ENCODE measurements at regions not wholly inside any gene's neighbourhood (a gene's known extent, or its start where the extent isn't known, plus 50 kb on each side); places are given as distances from the start of the nearest gene placed in this dataset.

DNA sequence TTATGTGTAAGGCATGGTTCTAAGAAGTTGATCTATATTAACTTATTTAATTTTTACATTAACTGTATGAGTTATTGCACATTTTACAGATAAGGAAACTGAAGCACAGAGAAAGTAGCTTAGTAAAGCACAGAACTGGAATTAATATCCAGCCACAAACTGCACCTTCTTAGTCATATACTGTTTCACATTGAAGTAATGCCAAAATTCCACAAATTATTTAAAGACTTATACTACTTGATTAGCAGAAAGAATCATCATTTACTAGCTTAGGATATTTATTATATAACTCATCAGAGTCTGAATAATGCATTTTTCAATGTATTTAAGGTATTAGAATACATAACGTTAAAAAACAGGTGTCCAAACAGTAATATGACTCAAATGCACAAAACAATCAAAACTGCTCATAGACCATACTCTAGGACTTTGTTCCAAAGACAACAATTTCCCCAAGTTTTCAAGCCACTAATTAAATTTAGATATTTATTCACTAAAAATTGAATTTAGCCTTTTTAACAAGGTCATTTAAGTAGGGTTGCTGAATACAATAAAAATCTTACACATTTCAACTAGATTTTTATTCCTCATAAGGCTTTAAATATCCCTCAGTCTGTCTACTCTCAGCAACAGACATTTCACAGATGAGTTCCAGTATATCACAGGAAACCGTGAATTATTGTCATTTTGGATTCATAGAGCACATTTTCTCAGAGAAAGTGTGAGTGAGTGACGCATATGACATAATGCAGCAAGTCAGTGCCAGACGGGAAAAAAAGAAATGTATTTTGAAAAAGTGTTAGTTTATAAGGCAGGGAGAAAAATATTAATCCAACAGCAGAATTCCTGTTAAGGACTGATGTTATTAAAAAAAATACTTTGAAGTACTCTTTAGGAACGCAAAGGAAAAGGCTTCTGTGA, 782.5 kb downstream of the TMTC2 start:
- Mint-ChIP-seq H3K4me3 (no peak overlapping the region), H3K27me3 (peaks cover 0 to 8% (median 0%) of the 10 kb centered on the region in 5 donors), H3K9me3 (peaks cover 0 to 5% (median 0%) of the 10 kb centered on the region in 11 donors), H3K27ac (no peak overlapping the region), H3K36me3 (no peaks in the 10 kb centered on the region), H3K4me1 (no peaks in the 10 kb centered on the region)
- intact Hi-C loops (cut with micrococcal nuclease), result no loop called here
- Histone ChIP-seq H3K4me3 (ENCODE audit: low read length) (no peak overlapping the region), H3K9me3 (ENCODE audit: control insufficient read depth in 2 of 3, low read length in 3 of 3) (no peaks in the 10 kb centered on the region), H3K36me3 (ENCODE audit: control insufficient read depth in 2 of 3, insufficient read depth in 3 of 3, low read length in 3 of 3) (no peaks in the 10 kb centered on the region), H3K27me3 (ENCODE audit: control insufficient read depth in 2 of 2, insufficient read depth in 2 of 2, low read length in 2 of 2) (no peaks in the 10 kb centered on the region), H3K4me1 (ENCODE audit: control insufficient read depth in 2 of 2, insufficient read depth in 2 of 2, low read length in 2 of 2) (no peaks in the 10 kb centered on the region), H3K27ac (ENCODE audit: low read depth, low read length) (no peak overlapping the region)
- ATAC-seq (no peak), DNase-seq (no peak)
- CTCF ChIA-PET, result no interaction called here
- POLR2A ChIA-PET, result no interaction called here

DNA sequence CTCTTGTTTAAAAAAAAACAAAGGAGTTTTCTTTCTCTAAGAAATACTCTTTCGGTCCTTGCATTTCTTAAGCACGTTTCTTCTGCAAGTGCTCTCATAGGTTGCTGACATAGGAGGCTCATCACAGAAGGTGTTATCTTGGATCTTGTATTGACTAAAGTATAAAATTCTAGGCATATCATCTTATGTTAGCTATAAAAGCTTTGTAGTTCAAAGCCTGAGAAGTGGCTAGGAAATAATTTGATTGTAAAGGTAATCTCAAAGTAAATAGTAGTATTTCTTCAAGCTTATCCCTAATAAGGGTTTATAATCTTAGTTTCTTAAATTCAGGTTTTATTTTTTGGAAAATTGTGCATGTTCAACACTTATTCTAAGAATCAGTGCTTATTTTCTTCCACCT, 778.9 kb downstream of the TMTC2 start:
- intact Hi-C loops (cut with micrococcal nuclease), result no loop called here
- ATAC-seq (no peak), DNase-seq (no peak)
- Histone ChIP-seq H3K36me3 (ENCODE audit: control insufficient read depth in 2 of 3, insufficient read depth in 3 of 3, low read length in 3 of 3) (no peaks in the 10 kb centered on the region), H3K27ac (ENCODE audit: low read depth, low read length) (no peak overlapping the region), H3K4me1 (ENCODE audit: control insufficient read depth in 2 of 2, insufficient read depth in 2 of 2, low read length in 2 of 2) (no peaks in the 10 kb centered on the region), H3K4me3 (ENCODE audit: low read length) (no peak overlapping the region), H3K9me3 (ENCODE audit: control insufficient read depth in 2 of 3, low read length in 3 of 3) (no peaks in the 10 kb centered on the region), H3K27me3 (ENCODE audit: control insufficient read depth in 2 of 2, insufficient read depth in 2 of 2, low read length in 2 of 2) (no peaks in the 10 kb centered on the region)
- H3K9me3 Mint-ChIP-seq, result peaks cover 0 to 12% (median 0%) of the 10 kb centered on the region in 11 donors
- ChIA-PET POLR2A (no interaction called here), CTCF (no interaction called here)
- H3K27ac Mint-ChIP-seq, result no peak overlapping the region
- H3K4me3 Mint-ChIP-seq, result no peak overlapping the region
- no peaks in the 10 kb centered on the region for H3K36me3 Mint-ChIP-seq
- H3K27me3 Mint-ChIP-seq, result peaks cover 0 to under 1% (median 0%) of the 10 kb centered on the region in 5 donors
- no peaks in the 10 kb centered on the region for H3K4me1 Mint-ChIP-seq

DNA sequence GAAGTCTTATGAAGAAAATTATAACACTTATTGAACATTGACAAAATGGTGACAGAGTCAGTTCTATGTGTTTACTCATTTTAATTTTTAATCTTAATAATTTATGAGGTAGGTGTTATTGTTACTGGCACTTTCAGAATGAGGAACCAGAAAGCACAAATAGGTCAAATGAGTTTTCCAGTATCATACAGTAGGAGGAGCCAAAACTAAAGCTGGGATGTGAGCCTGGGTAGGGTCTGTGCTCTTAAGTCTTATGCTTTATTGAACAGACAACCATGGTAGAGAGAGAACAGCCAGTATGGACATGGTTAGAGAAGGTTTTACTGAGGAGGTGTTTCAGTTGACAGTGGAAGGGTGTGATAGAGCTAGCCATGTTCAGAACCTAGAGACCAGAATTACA, 775.7 kb downstream of the TMTC2 start:
- ATAC-seq (no peak), DNase-seq (no peak)
- Mint-ChIP-seq H3K27ac (no peak overlapping the region), H3K4me3 (no peak overlapping the region), H3K9me3 (peaks cover 0 to 12% (median 0%) of the 10 kb centered on the region in 11 donors), H3K27me3 (no peaks in the 10 kb centered on the region), H3K4me1 (no peaks in the 10 kb centered on the region), H3K36me3 (no peaks in the 10 kb centered on the region)
- H3K27me3 ChIP-seq (ENCODE audit: control insufficient read depth in 2 of 2, insufficient read depth in 2 of 2, low read length in 2 of 2), result no peaks in the 10 kb centered on the region
- H3K4me1 ChIP-seq (ENCODE audit: control insufficient read depth in 2 of 2, insufficient read depth in 2 of 2, low read length in 2 of 2), result no peaks in the 10 kb centered on the region
- CTCF ChIA-PET, result no interaction called here
- no peak overlapping the region for H3K4me3 ChIP-seq (ENCODE audit: low read length)
- H3K9me3 ChIP-seq (ENCODE audit: control insufficient read depth in 2 of 3, low read length in 3 of 3), result no peaks in the 10 kb centered on the region
- intact Hi-C loops (cut with micrococcal nuclease), result no loop called here
- H3K36me3 ChIP-seq (ENCODE audit: control insufficient read depth in 2 of 3, insufficient read depth in 3 of 3, low read length in 3 of 3), result no peaks in the 10 kb centered on the region
- POLR2A ChIA-PET, result no interaction called here
- H3K27ac ChIP-seq (ENCODE audit: low read depth, low read length), result no peak overlapping the region

DNA sequence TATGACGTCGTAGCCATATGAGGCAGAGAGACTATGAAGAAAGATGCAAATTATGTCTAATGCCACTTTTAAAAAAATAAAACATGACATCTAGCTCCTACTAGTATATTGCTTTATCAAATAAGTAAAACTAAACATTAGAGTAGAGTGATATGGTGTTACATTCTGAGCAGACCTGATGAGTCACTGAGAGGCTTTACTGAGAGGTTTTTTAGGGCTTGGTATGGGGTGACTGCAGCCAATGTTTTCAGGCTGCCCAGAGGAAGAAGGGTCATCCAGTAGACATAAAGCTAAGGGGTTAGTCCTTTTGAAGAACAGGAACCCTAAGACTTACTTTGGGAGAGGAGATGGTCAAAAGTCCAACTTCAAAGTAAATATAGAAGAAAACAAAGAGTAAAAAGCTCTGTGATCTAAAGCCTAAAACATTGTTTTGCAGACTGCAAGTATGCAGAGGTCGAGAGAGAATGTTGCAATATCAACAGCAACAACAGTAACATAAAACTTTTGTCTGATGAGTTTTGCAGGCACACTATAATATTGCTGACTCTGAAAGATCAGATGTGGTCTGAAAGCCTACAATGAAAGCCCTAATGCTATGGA, 774.7 kb downstream of the TMTC2 start:
- peaks cover 0 to 8% (median 0%) of the 10 kb centered on the region in 11 donors for H3K9me3 Mint-ChIP-seq
- ATAC-seq (no peak), DNase-seq (no peak)
- H3K27ac Mint-ChIP-seq, result no peak overlapping the region
- H3K4me1 Mint-ChIP-seq, result no peaks in the 10 kb centered on the region
- Histone ChIP-seq H3K27me3 (ENCODE audit: control insufficient read depth in 2 of 2, insufficient read depth in 2 of 2, low read length in 2 of 2) (no peaks in the 10 kb centered on the region), H3K27ac (ENCODE audit: low read depth, low read length) (no peak overlapping the region), H3K9me3 (ENCODE audit: control insufficient read depth in 2 of 3, low read length in 3 of 3) (no peaks in the 10 kb centered on the region), H3K36me3 (ENCODE audit: control insufficient read depth in 2 of 3, insufficient read depth in 3 of 3, low read length in 3 of 3) (no peaks in the 10 kb centered on the region), H3K4me3 (ENCODE audit: low read length) (no peak overlapping the region), H3K4me1 (ENCODE audit: control insufficient read depth in 2 of 2, insufficient read depth in 2 of 2, low read length in 2 of 2) (no peaks in the 10 kb centered on the region)
- H3K36me3 Mint-ChIP-seq, result no peaks in the 10 kb centered on the region
- no peak overlapping the region for H3K4me3 Mint-ChIP-seq
- intact Hi-C loops (cut with micrococcal nuclease), result no loop called here
- CTCF ChIA-PET, result no interaction called here
- no peaks in the 10 kb centered on the region for H3K27me3 Mint-ChIP-seq
- POLR2A ChIA-PET, result no interaction called here

DNA sequence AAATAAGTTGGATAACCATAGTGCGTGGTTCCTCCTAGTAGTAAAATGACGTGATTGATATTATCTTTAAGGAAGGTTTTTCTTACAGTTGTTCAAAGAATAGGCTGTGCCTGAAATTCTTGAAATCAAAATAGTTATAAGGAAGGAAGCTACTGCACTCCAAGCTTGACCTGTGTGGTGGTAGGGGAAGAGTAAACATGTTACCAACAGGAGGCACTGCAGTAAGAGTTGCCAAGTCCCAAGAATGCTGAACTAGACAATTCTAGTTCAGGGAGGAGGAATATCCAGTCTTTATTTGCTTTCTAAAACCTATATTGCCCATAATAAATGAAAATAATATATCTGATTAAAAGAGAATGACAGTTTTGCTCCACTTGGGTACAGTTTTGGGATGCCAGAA, 764.5 kb downstream of the TMTC2 start:
- ChIA-PET POLR2A (no interaction called here), CTCF (no interaction called here)
- H3K27ac Mint-ChIP-seq, result no peak overlapping the region
- ATAC-seq, result no peak
- H3K9me3 ChIP-seq (ENCODE audit: control insufficient read depth in 2 of 3, low read length in 3 of 3), result no peaks in the 10 kb centered on the region
- H3K36me3 Mint-ChIP-seq, result no peaks in the 10 kb centered on the region
- no peaks in the 10 kb centered on the region for H3K4me1 Mint-ChIP-seq
- H3K27me3 Mint-ChIP-seq, result no peaks in the 10 kb centered on the region
- H3K4me3 ChIP-seq (ENCODE audit: low read length), result no peak overlapping the region
- intact Hi-C loops (cut with micrococcal nuclease), result no loop called here
- H3K27ac ChIP-seq (ENCODE audit: low read depth, low read length), result no peak overlapping the region
- H3K36me3 ChIP-seq (ENCODE audit: control insufficient read depth in 2 of 3, insufficient read depth in 3 of 3, low read length in 3 of 3), result no peaks in the 10 kb centered on the region
- H3K9me3 Mint-ChIP-seq, result peaks cover 0 to 10% (median 1%) of the 10 kb centered on the region in 11 donors
- no peak overlapping the region for H3K4me3 Mint-ChIP-seq
- H3K4me1 ChIP-seq (ENCODE audit: control insufficient read depth in 2 of 2, insufficient read depth in 2 of 2, low read length in 2 of 2), result no peaks in the 10 kb centered on the region
- no peak for DNase-seq
- no peaks in the 10 kb centered on the region for H3K27me3 ChIP-seq (ENCODE audit: control insufficient read depth in 2 of 2, insufficient read depth in 2 of 2, low read length in 2 of 2)

DNA sequence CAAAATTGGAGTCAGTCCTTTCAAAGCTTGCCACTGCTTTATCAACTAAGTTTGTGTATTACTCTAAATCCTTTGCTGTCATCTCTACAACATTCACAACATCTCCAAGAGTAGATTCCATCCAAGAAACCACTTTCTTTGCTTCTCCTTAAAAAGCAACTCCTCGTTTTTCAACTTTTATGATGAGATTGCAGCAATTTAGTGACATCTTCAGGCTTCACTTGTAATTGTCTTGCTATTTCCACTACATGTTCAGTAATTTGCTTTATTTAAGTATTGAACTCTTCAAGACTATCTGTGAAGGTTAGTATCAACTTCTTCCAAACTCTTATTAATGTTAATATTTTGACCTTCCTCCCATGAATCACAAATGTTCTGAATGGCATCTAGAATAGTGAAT, 747.9 kb downstream of the TMTC2 start:
- Mint-ChIP-seq H3K9me3 (peaks cover 3 to 31% (median 12%) of the 10 kb centered on the region in 11 donors), H3K27ac (no peak overlapping the region), H3K36me3 (peaks cover 0 to 4% (median 0%) of the 10 kb centered on the region in 5 donors), H3K4me1 (no peaks in the 10 kb centered on the region), H3K4me3 (no peak overlapping the region), H3K27me3 (no peaks in the 10 kb centered on the region)
- intact Hi-C loops (cut with micrococcal nuclease), result no loop called here
- Histone ChIP-seq H3K27me3 (ENCODE audit: control insufficient read depth in 2 of 2, insufficient read depth in 2 of 2, low read length in 2 of 2) (no peaks in the 10 kb centered on the region), H3K9me3 (ENCODE audit: control insufficient read depth in 2 of 3, low read length in 3 of 3) (no peaks in the 10 kb centered on the region), H3K36me3 (ENCODE audit: control insufficient read depth in 2 of 3, insufficient read depth in 3 of 3, low read length in 3 of 3) (no peaks in the 10 kb centered on the region), H3K27ac (ENCODE audit: low read depth, low read length) (no peak overlapping the region), H3K4me3 (ENCODE audit: low read length) (no peak overlapping the region), H3K4me1 (ENCODE audit: control insufficient read depth in 2 of 2, insufficient read depth in 2 of 2, low read length in 2 of 2) (no peaks in the 10 kb centered on the region)
- ChIA-PET POLR2A (no interaction called here), CTCF (interaction anchor here (1.2 kb wide), 1 partner anchor 72 kb away, joined by 4 read pairs; no protein-coding TSS in a partner anchor)
- ATAC-seq (no peak), DNase-seq (no peak)
